ENCODE measurements at regions not wholly inside any gene's neighbourhood (a gene's known extent, or its start where the extent isn't known, plus 50 kb on each side); places are given as distances from the start of the nearest gene placed in this dataset.

DNA sequence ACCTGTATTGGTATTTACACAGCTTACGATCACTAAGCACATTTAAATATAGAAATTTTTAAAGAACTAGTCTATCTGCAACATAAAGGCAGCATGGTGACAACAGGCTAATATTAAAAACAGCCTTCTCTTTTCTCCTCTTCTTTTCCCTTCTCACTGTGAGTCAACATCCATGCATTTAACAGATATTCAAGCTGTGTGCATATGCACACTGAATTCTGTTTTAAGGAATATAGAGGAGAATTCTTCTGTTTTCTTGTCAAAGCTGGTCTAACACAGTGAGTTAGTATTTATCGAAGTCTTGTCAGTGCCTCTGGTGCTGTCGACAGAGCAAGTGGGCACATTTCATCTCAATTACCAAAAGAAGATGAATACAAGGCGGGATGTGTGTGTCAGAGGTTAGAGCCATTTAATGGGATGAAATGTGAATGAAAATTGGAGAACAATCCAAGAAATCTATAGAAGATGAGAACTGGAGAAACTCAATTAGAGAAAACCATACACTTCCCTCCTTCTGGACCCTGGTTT is 282.3 kb downstream of the FAT3 start:
- Histone ChIP-seq H3K4me3 (ENCODE audit: low read length) (no peak overlapping the region), H3K9me3 (ENCODE audit: control insufficient read depth in 2 of 3, low read length in 3 of 3) (no peaks in the 10 kb centered on the region), H3K36me3 (ENCODE audit: control insufficient read depth in 2 of 3, insufficient read depth in 3 of 3, low read length in 3 of 3) (no peaks in the 10 kb centered on the region), H3K27ac (ENCODE audit: low read depth, low read length) (no peak overlapping the region), H3K27me3 (ENCODE audit: control insufficient read depth in 2 of 2, insufficient read depth in 2 of 2, low read length in 2 of 2) (no peaks in the 10 kb centered on the region), H3K4me1 (ENCODE audit: control insufficient read depth in 2 of 2, insufficient read depth in 2 of 2, low read length in 2 of 2) (no peaks in the 10 kb centered on the region)
- no peak overlapping the region for H3K4me3 Mint-ChIP-seq
- intact Hi-C loops (cut with micrococcal nuclease): no loop called here
- H3K9me3 Mint-ChIP-seq: peaks cover 0 to 4% (median 0%) of the 10 kb centered on the region in 11 donors
- DNase-seq: no peak
- H3K36me3 Mint-ChIP-seq: no peaks in the 10 kb centered on the region
- H3K27ac Mint-ChIP-seq: no peak overlapping the region
- POLR2A ChIA-PET: no interaction called here
- no peaks in the 10 kb centered on the region for H3K4me1 Mint-ChIP-seq
- no peaks in the 10 kb centered on the region for H3K27me3 Mint-ChIP-seq
- CTCF ChIA-PET: no interaction called here
- no peak for ATAC-seq

GRCh38 chr11:92510591-92510990 is 286.0 kb downstream of the FAT3 start:
- Histone ChIP-seq H3K4me1 (ENCODE audit: control insufficient read depth in 2 of 2, insufficient read depth in 2 of 2, low read length in 2 of 2) (no peaks in the 10 kb centered on the region), H3K4me3 (ENCODE audit: low read length) (no peak overlapping the region), H3K36me3 (ENCODE audit: control insufficient read depth in 2 of 3, insufficient read depth in 3 of 3, low read length in 3 of 3) (no peaks in the 10 kb centered on the region), H3K27ac (ENCODE audit: low read depth, low read length) (no peak overlapping the region), H3K27me3 (ENCODE audit: control insufficient read depth in 2 of 2, insufficient read depth in 2 of 2, low read length in 2 of 2) (no peaks in the 10 kb centered on the region), H3K9me3 (ENCODE audit: control insufficient read depth in 2 of 3, low read length in 3 of 3) (no peaks in the 10 kb centered on the region)
- no peak for ATAC-seq
- H3K27ac Mint-ChIP-seq: no peak overlapping the region
- no peaks in the 10 kb centered on the region for H3K36me3 Mint-ChIP-seq
- H3K4me3 Mint-ChIP-seq: no peak overlapping the region
- H3K9me3 Mint-ChIP-seq: peaks cover 0 to 10% (median 0%) of the 10 kb centered on the region in 11 donors
- CTCF ChIA-PET: no interaction called here
- DNase-seq: no peak
- intact Hi-C loops (cut with micrococcal nuclease): no loop called here
- POLR2A ChIA-PET: no interaction called here
- no peaks in the 10 kb centered on the region for H3K4me1 Mint-ChIP-seq
- H3K27me3 Mint-ChIP-seq: peaks cover 0 to 4% (median 0%) of the 10 kb centered on the region in 5 donors

- Histone ChIP-seq H3K27me3 (ENCODE audit: control insufficient read depth in 2 of 2, insufficient read depth in 2 of 2, low read length in 2 of 2) (no peaks in the 10 kb centered on the region), H3K9me3 (ENCODE audit: control insufficient read depth in 2 of 3, low read length in 3 of 3) (no peaks in the 10 kb centered on the region), H3K36me3 (ENCODE audit: control insufficient read depth in 2 of 3, insufficient read depth in 3 of 3, low read length in 3 of 3) (no peaks in the 10 kb centered on the region), H3K4me1 (ENCODE audit: control insufficient read depth in 2 of 2, insufficient read depth in 2 of 2, low read length in 2 of 2) (no peaks in the 10 kb centered on the region), H3K27ac (ENCODE audit: low read depth, low read length) (no peak overlapping the region), H3K4me3 (ENCODE audit: low read length) (no peak overlapping the region)
- peaks cover 0 to 4% (median 0%) of the 10 kb centered on the region in 5 donors for H3K27me3 Mint-ChIP-seq
- no peak for DNase-seq
- intact Hi-C loops (cut with micrococcal nuclease): no loop called here
- ATAC-seq: no peak
- H3K9me3 Mint-ChIP-seq: peaks cover 0 to 10% (median 0%) of the 10 kb centered on the region in 11 donors
- ChIA-PET CTCF (no interaction called here), POLR2A (no interaction called here)
- H3K4me3 Mint-ChIP-seq: no peak overlapping the region
- no peaks in the 10 kb centered on the region for H3K4me1 Mint-ChIP-seq
- no peak overlapping the region for H3K27ac Mint-ChIP-seq
- H3K36me3 Mint-ChIP-seq: no peaks in the 10 kb centered on the region
These were observed 287.0 kb downstream of the FAT3 start for GRCh38 chr11:92511522-92512203.

DNA sequence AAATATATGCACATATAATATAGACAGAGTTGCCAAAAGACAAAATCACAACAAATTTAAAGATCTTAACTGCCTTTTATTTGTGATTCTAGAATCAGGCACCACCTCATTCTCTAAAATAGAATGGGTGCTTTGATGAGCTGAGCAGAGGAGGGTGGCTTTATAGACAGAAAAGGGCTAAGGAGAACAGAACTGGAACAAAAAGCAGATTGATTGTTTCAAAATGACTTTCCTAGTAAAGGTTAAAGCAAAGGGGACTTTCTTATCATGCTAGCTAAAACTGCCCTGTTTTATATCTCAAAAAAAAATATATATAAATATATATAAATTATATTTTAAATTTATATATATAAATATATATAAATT is 287.6 kb downstream of the FAT3 start:
- ChIA-PET POLR2A (no interaction called here), CTCF (no interaction called here)
- H3K27ac ChIP-seq (ENCODE audit: low read depth, low read length): no peak overlapping the region
- Mint-ChIP-seq H3K9me3 (peaks cover 0 to 10% (median 0%) of the 10 kb centered on the region in 11 donors), H3K27ac (no peak overlapping the region), H3K36me3 (no peaks in the 10 kb centered on the region), H3K4me1 (no peaks in the 10 kb centered on the region), H3K27me3 (peaks cover 0 to 4% (median 0%) of the 10 kb centered on the region in 5 donors), H3K4me3 (no peak overlapping the region)
- intact Hi-C loops (cut with micrococcal nuclease): no loop called here
- no peaks in the 10 kb centered on the region for H3K9me3 ChIP-seq (ENCODE audit: control insufficient read depth in 2 of 3, low read length in 3 of 3)
- ATAC-seq (no peak), DNase-seq (no peak)
- no peaks in the 10 kb centered on the region for H3K4me1 ChIP-seq (ENCODE audit: control insufficient read depth in 2 of 2, insufficient read depth in 2 of 2, low read length in 2 of 2)
- H3K4me3 ChIP-seq (ENCODE audit: low read length): no peak overlapping the region
- H3K27me3 ChIP-seq (ENCODE audit: control insufficient read depth in 2 of 2, insufficient read depth in 2 of 2, low read length in 2 of 2): no peaks in the 10 kb centered on the region
- no peaks in the 10 kb centered on the region for H3K36me3 ChIP-seq (ENCODE audit: control insufficient read depth in 2 of 3, insufficient read depth in 3 of 3, low read length in 3 of 3)

- Mint-ChIP-seq H3K4me1 (no peaks in the 10 kb centered on the region), H3K27ac (no peak overlapping the region), H3K36me3 (no peaks in the 10 kb centered on the region), H3K27me3 (no peaks in the 10 kb centered on the region), H3K4me3 (no peak overlapping the region), H3K9me3 (peaks cover 0 to 3% (median 0%) of the 10 kb centered on the region in 11 donors)
- no peak for ATAC-seq
- ChIA-PET POLR2A (no interaction called here), CTCF (no interaction called here)
- DNase-seq: no peak
- H3K4me3 ChIP-seq (ENCODE audit: low read length): no peak overlapping the region
- H3K27ac ChIP-seq (ENCODE audit: low read depth, low read length): no peak overlapping the region
- intact Hi-C loops (cut with micrococcal nuclease): no loop called here
- no peaks in the 10 kb centered on the region for H3K36me3 ChIP-seq (ENCODE audit: control insufficient read depth in 2 of 3, insufficient read depth in 3 of 3, low read length in 3 of 3)
- H3K27me3 ChIP-seq (ENCODE audit: control insufficient read depth in 2 of 2, insufficient read depth in 2 of 2, low read length in 2 of 2): no peaks in the 10 kb centered on the region
- no peaks in the 10 kb centered on the region for H3K9me3 ChIP-seq (ENCODE audit: control insufficient read depth in 2 of 3, low read length in 3 of 3)
- no peaks in the 10 kb centered on the region for H3K4me1 ChIP-seq (ENCODE audit: control insufficient read depth in 2 of 2, insufficient read depth in 2 of 2, low read length in 2 of 2)
These were observed 299.0 kb downstream of the FAT3 start for GRCh38 chr11:92523611-92524010.

DNA sequence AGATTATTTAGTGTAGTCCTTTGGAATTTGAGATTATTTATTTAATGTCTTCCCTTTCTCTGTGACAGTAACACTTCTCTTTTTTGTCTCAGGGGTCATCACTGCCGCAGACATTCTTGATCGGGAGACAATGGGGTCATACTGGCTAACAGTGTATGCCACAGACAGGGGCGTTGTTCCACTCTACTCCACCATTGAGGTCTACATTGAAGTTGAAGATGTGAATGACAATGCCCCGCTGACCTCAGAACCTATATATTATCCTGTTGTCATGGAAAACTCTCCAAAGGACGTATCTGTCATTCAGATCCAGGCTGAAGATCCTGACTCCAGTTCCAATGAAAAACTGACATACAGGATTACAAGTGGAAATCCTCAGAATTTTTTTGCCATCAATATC is 299.9 kb downstream of the FAT3 start:
- Mint-ChIP-seq H3K27ac (no peak overlapping the region), H3K4me1 (no peaks in the 10 kb centered on the region), H3K9me3 (peaks cover 0 to 3% (median 0%) of the 10 kb centered on the region in 11 donors), H3K36me3 (no peaks in the 10 kb centered on the region), H3K27me3 (no peaks in the 10 kb centered on the region), H3K4me3 (no peak overlapping the region)
- ChIA-PET POLR2A (no interaction called here), CTCF (no interaction called here)
- no peaks in the 10 kb centered on the region for H3K27me3 ChIP-seq (ENCODE audit: control insufficient read depth in 2 of 2, insufficient read depth in 2 of 2, low read length in 2 of 2)
- ATAC-seq (no peak), DNase-seq (no peak)
- H3K36me3 ChIP-seq (ENCODE audit: control insufficient read depth in 2 of 3, insufficient read depth in 3 of 3, low read length in 3 of 3): no peaks in the 10 kb centered on the region
- intact Hi-C loops (cut with micrococcal nuclease): no loop called here
- H3K4me3 ChIP-seq (ENCODE audit: low read length): no peak overlapping the region
- no peaks in the 10 kb centered on the region for H3K9me3 ChIP-seq (ENCODE audit: control insufficient read depth in 2 of 3, low read length in 3 of 3)
- H3K27ac ChIP-seq (ENCODE audit: low read depth, low read length): no peak overlapping the region
- no peaks in the 10 kb centered on the region for H3K4me1 ChIP-seq (ENCODE audit: control insufficient read depth in 2 of 2, insufficient read depth in 2 of 2, low read length in 2 of 2)

DNA sequence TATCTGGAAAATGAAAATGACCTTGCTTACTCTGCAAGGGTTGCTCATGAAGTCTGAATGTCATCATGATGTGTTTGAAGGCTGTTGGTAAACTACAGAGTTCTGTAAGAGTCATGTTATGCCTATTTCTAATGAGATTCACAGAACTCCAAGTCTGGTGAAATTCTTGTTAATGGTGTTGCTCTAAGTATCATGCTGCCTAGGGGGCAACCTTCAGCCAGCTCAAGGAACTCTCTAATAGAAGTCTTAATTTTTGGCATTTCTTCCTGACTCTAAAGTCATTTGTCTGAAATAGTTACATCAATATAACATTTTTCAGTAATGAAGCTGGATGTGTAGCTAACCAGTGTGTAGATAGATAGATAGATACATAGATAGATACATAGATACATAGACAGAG is 302.8 kb downstream of the FAT3 start:
- Mint-ChIP-seq H3K27ac (no peak overlapping the region), H3K9me3 (peaks cover 0 to 3% (median 0%) of the 10 kb centered on the region in 11 donors), H3K27me3 (no peaks in the 10 kb centered on the region), H3K4me1 (no peaks in the 10 kb centered on the region), H3K36me3 (no peaks in the 10 kb centered on the region), H3K4me3 (no peak overlapping the region)
- ATAC-seq (no peak), DNase-seq (no peak)
- POLR2A ChIA-PET: no interaction called here
- intact Hi-C loops (cut with micrococcal nuclease): no loop called here
- no peaks in the 10 kb centered on the region for H3K36me3 ChIP-seq (ENCODE audit: control insufficient read depth in 2 of 3, insufficient read depth in 3 of 3, low read length in 3 of 3)
- no peak overlapping the region for H3K4me3 ChIP-seq (ENCODE audit: low read length)
- H3K27me3 ChIP-seq (ENCODE audit: control insufficient read depth in 2 of 2, insufficient read depth in 2 of 2, low read length in 2 of 2): no peaks in the 10 kb centered on the region
- H3K27ac ChIP-seq (ENCODE audit: low read depth, low read length): no peak overlapping the region
- H3K9me3 ChIP-seq (ENCODE audit: control insufficient read depth in 2 of 3, low read length in 3 of 3): no peaks in the 10 kb centered on the region
- CTCF ChIA-PET: no interaction called here
- H3K4me1 ChIP-seq (ENCODE audit: control insufficient read depth in 2 of 2, insufficient read depth in 2 of 2, low read length in 2 of 2): no peaks in the 10 kb centered on the region

All from naive thymus-derived CD4-positive, alpha-beta T cell (primary cell).